ENCODE measurements at regions not wholly inside any gene's neighbourhood (a gene's known extent, or its start where the extent isn't known, plus 50 kb on each side); places are given as distances from the start of the nearest gene placed in this dataset.

DNA sequence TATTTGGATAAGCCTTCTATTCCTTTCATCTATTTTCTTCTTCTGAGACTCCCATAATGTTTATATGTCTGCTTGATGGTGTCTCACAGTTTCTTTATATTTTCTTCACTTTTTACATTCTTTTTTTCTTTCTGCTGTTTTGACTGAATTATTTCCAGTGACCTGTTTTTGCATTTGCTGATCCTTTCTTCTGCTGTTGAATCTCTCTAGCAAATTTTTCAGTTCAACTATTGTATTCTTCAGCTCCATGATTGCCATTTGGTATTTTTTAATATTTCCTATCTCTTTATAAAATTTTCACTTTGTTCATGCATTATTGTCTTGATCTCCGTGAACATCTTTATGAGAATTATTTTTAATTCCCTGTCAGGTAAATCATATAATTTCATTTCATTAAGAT, 122.3 kb upstream of the ST6GALNAC5 start:
- TF ChIP-seq, protein P1, sequence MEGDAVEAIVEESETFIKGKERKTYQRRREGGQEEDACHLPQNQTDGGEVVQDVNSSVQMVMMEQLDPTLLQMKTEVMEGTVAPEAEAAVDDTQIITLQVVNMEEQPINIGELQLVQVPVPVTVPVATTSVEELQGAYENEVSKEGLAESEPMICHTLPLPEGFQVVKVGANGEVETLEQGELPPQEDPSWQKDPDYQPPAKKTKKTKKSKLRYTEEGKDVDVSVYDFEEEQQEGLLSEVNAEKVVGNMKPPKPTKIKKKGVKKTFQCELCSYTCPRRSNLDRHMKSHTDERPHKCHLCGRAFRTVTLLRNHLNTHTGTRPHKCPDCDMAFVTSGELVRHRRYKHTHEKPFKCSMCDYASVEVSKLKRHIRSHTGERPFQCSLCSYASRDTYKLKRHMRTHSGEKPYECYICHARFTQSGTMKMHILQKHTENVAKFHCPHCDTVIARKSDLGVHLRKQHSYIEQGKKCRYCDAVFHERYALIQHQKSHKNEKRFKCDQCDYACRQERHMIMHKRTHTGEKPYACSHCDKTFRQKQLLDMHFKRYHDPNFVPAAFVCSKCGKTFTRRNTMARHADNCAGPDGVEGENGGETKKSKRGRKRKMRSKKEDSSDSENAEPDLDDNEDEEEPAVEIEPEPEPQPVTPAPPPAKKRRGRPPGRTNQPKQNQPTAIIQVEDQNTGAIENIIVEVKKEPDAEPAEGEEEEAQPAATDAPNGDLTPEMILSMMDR (IDR thresholded peaks at IDR 0.05; ENCODE audit: low read depth, low read length), result no peak
- DNase-seq (ENCODE audit: low read depth in 2 of 2), result no peak

DNA sequence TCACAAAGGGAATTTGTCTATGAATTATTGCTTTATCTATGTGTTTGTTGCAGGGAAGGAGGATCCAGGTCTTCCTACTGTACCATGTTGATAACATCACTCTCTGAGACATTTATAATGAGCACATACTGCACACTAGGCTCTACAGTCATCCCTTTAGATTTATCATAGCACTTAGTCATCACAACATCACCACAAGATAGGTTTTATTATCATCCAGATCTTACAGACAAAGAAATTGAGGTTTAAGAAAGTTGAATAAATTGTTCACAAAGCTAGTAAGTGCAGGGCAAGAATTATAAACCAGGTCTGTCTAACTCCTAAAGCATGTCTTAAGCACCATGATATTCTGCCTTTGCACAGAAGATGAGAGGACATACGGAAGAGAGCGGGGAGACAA, 121.1 kb upstream of the ST6GALNAC5 start:
- no peak for DNase-seq (ENCODE audit: low read depth in 2 of 2)
- TF ChIP-seq, protein P1 (IDR thresholded peaks at IDR 0.05; ENCODE audit: low read depth, low read length), result no peak

More for the DNA sequence above, 122.3 kb upstream of the ST6GALNAC5 start:
- no peak overlapping the region for H3K4me3 ChIP-seq (replicated peaks in 1 of 2; ENCODE audit: low read depth in 2 of 2, low read length in 2 of 2)

DNA sequence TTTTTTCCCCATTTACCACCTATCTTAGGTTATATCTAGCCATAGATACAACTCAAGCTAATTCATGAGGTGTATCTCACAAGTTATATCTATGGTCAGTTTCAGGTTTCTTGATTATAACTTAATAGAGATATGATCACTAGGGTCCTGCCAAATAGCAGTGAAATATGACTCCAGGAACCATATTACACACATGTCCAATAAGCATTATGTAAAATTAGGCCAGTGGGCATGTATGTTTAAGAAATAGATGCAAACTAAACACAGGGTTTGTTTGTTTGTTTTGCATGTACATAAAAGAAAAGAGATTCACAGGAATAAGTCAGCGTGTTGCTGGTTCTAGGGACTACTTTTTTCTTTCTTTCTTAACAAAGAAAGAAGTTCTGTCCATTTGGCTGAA, 112.5 kb upstream of the ST6GALNAC5 start:
- TF ChIP-seq, protein P1 (IDR thresholded peaks at IDR 0.05; ENCODE audit: low read depth, low read length), result no peak

More for the DNA sequence above, 121.1 kb upstream of the ST6GALNAC5 start:
- H3K4me3 ChIP-seq (replicated peaks in 1 of 2; ENCODE audit: low read depth in 2 of 2, low read length in 2 of 2), result no peak overlapping the region

DNA sequence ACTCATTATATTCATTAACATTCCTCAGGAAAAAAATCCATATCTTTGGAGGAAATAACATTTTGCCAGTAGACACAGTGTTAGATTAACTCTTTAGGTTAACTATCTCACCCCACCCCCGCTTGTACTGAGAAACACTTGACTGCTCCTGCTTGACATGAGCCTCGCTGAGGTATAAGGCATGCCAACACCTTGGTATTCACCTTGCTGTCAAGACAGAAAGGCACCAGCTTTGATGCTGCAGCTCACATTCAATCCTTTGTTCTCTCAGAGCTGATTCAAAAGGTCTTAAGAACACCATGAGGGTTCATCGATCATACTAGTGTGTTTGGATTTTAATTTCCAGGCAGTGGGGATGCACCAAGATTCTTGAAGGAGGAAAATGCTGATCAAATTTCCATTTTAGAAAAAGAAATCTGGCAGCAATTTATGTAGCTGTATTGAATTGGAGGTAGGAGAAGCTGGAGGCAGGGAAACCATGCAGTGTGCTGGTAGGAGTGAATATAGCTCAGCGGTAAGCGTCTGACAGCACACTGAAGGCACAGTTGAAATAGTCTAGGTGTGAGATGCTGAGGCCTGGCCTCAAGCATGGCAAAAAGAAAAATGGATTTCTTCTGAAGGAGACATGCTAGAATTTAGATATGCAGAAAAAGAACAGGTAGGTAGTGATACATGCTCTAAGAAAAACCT, 108.0 kb upstream of the ST6GALNAC5 start:
- no peak for DNase-seq (ENCODE audit: low read depth in 2 of 2)

More for the DNA sequence above, 112.5 kb upstream of the ST6GALNAC5 start:
- H3K4me3 ChIP-seq (replicated peaks in 1 of 2; ENCODE audit: low read depth in 2 of 2, low read length in 2 of 2), result no peak overlapping the region
- DNase-seq (ENCODE audit: low read depth in 2 of 2), result no peak

DNA sequence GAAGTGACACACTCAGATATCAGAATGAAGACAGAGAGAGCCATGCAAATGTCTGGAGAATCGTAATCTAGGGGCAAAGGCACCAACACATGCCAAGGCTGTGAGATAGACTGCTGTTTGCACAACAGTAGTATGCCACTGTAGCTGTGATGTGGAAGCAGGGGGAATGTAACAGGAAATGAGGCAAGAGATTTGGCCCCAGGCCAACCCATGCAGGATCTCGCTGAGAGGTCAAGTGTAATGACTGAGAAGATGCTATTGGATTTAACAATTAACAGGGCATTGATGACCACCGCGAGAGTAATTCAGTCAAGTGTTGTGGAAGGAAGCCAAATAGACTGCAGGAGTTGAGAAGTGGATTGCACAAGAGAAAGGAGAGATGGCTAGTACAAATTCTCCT, 107.3 kb upstream of the ST6GALNAC5 start:
- DNase-seq (ENCODE audit: low read depth in 2 of 2), result peak; percentile 16 to 35
- H3K4me3 ChIP-seq (replicated peaks in 1 of 2; ENCODE audit: low read depth in 2 of 2, low read length in 2 of 2), result no peak overlapping the region
- TF ChIP-seq, protein P1 (IDR thresholded peaks at IDR 0.05; ENCODE audit: low read depth, low read length), result no peak

More for the DNA sequence above, 108.0 kb upstream of the ST6GALNAC5 start:
- TF ChIP-seq, protein P1 (IDR thresholded peaks at IDR 0.05; ENCODE audit: low read depth, low read length), result no peak
- no peak overlapping the region for H3K4me3 ChIP-seq (replicated peaks in 1 of 2; ENCODE audit: low read depth in 2 of 2, low read length in 2 of 2)

DNA sequence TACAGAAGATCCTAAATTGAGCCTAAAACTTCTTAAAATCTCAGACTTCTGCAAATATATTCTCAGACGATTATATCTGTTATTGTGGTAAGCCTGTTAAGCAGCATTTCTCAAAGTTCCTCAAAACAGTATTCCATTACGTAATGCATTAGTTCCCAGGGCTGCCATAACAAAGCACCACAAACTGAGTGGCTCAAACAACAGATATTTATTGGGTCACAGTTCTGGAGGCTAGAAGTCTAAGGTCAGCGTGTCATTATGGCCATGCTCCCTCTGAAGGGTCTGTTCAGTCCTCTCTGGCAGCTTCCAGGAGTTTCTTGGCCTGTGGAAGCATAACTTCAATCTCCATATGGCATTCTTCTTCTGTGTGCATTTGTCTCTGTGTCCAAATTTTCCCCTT, 103.5 kb upstream of the ST6GALNAC5 start:
- H3K4me3 ChIP-seq (replicated peaks in 1 of 2; ENCODE audit: low read depth in 2 of 2, low read length in 2 of 2), result no peak overlapping the region
- no peak for DNase-seq (ENCODE audit: low read depth in 2 of 2)
- TF ChIP-seq, protein P1 (IDR thresholded peaks at IDR 0.05; ENCODE audit: low read depth, low read length), result no peak

Measured in cardiac fibroblast (primary cell).